GM23338 (cell line): ENCODE measurements at regions not wholly inside any gene's neighbourhood (a gene's known extent, or its start where the extent isn't known, plus 50 kb on each side); places are given as distances from the start of the nearest gene placed in this dataset.
"Not testable (repeated sequence)": the region's sequence is repeated elsewhere in the genome, so short reads cannot be mapped to it uniquely, and the experiment has no call there.

Experiments
- ATAC-seq: fragments of 200-7000 bp; cut with Tn5 transposase; 3 replicates; pipeline ENCODE4 v1.9.1; 2020
- DNase-seq: peaks from one replicate; pipeline ENCODE4 v3.0.0-alpha.2; 2015; ENCODE audit warnings: low spot score
- H2AFZ ChIP-seq: fragments of 200-600 bp; sonication (generic); 2 replicates; pipeline ENCODE4 v1.8.0; 2016; ENCODE audit warnings: antibody characterized with exemption, mild to moderate bottlenecking, moderate library complexity
- H3F3A ChIP-seq: fragments of 200-600 bp; sonication (generic); replicated peaks from 2 replicates; pipeline ENCODE4 v1.8.0; 2017; ENCODE audit warnings: antibody characterized with exemption, mixed run types, low read depth
- H3K27ac ChIP-seq: fragments of 200-600 bp; sonication (generic); 2 replicates; pipeline ENCODE4 v1.6.1; 2016; ENCODE audit warnings: low read depth
- H3K27me3 ChIP-seq: fragments of 200-600 bp; sonication (generic); 2 replicates; pipeline ENCODE4 v1.8.0; 2016; ENCODE audit warnings: mild to moderate bottlenecking, mixed run types, moderate library complexity; ENCODE audit not compliant: insufficient read depth
- H3K36me3 ChIP-seq: fragments of 200-600 bp; sonication (generic); 2 replicates; pipeline ENCODE4 v1.8.0; 2016; ENCODE audit warnings: mild to moderate bottlenecking; ENCODE audit not compliant: insufficient read depth
- H3K4me1 ChIP-seq: fragments of 200-600 bp; sonication (generic); 2 replicates; pipeline ENCODE4 v1.8.0; 2016; ENCODE audit warnings: mild to moderate bottlenecking, moderate library complexity; ENCODE audit not compliant: insufficient read depth
- H3K4me2 ChIP-seq: fragments of 200-600 bp; sonication (generic); 2 replicates; pipeline ENCODE4 v1.7.1; 2017; ENCODE audit warnings: mixed run types
- H3K4me3 ChIP-seq: fragments of 200-600 bp; sonication (generic); 2 replicates; pipeline ENCODE4 v1.6.1; 2016; ENCODE audit warnings: mixed run types
- H3K79me2 ChIP-seq: fragments of 200-600 bp; sonication (generic); replicated peaks from 2 replicates; pipeline ENCODE4 v1.8.0; 2017; ENCODE audit warnings: mild to moderate bottlenecking; ENCODE audit not compliant: insufficient read depth
- H3K9me2 ChIP-seq: fragments of 200-600 bp; sonication (generic); 2 replicates; pipeline ENCODE4 v1.8.0; 2017; ENCODE audit not compliant: insufficient read depth
- H4K20me1 ChIP-seq: fragments of 200-600 bp; sonication (generic); replicated peaks from 2 replicates; pipeline ENCODE4 v1.8.0; 2017; ENCODE audit warnings: mild to moderate bottlenecking; ENCODE audit not compliant: insufficient read depth
- H3K27ac Mint-ChIP-seq: 2 replicates; pipeline ENCODE4 v1.8.0; 2020; ENCODE audit warnings: inconsistent platforms, mild to moderate bottlenecking, moderate library complexity, mixed read lengths
- H3K27me3 Mint-ChIP-seq: 3 replicates; pipeline ENCODE4 v1.8.0; 2022; ENCODE audit warnings: low read depth, mild to moderate bottlenecking, moderate library complexity, mixed read lengths, inconsistent platforms; ENCODE audit not compliant: insufficient read depth, poor library complexity
- H3K36me3 Mint-ChIP-seq: 3 replicates; pipeline ENCODE4 v1.8.0; 2021; ENCODE audit warnings: low read depth, mild to moderate bottlenecking, inconsistent platforms, moderate library complexity, mixed read lengths
- H3K4me1 Mint-ChIP-seq: 3 replicates; pipeline ENCODE4 v1.8.0; 2020; ENCODE audit warnings: mild to moderate bottlenecking, inconsistent platforms, mixed read lengths
- H3K4me3 Mint-ChIP-seq: 3 replicates; pipeline ENCODE4 v1.8.0; 2021; ENCODE audit warnings: moderate library complexity, mild to moderate bottlenecking, inconsistent platforms, mixed read lengths
- H3K9me3 Mint-ChIP-seq: 3 replicates; pipeline ENCODE4 v1.8.0; 2020; ENCODE audit warnings: moderate library complexity, mild to moderate bottlenecking, inconsistent platforms, mixed read lengths
- CTCF ChIP-seq, 2 experiments: fragments of 200-600 bp in 1 of 2; sonication (generic) in 1 of 2; conservative IDR thresholded peaks; 2 replicates each; pipeline versions ENCODE4 v1.5.1 to v1.6.1; 2016 to 2017; ENCODE audit warnings: antibody characterized with exemption in 2 of 2, low read depth in 2 of 2, mild to moderate bottlenecking in 2 of 2, moderate library complexity in 1 of 2
- EZH2 ChIP-seq: fragments of 200-600 bp; sonication (generic); IDR thresholded peaks from one replicate; pipeline ENCODE4 v1.8.0; 2017; ENCODE audit warnings: antibody characterized with exemption, mild to moderate bottlenecking, low read depth; ENCODE audit not compliant: unreplicated experiment
- NANOG ChIP-seq: IDR thresholded peaks from 2 replicates; pipeline ENCODE4 v1.6.1; 2016; ENCODE audit warnings: antibody characterized with exemption, borderline replicate concordance
- REST ChIP-seq: IDR thresholded peaks from one replicate; pipeline ENCODE4 v1.6.1; 2018; ENCODE audit warnings: antibody characterized with exemption; ENCODE audit not compliant: unreplicated experiment
- STAT1 ChIP-seq: IDR thresholded peaks from one replicate; pipeline ENCODE4 v1.6.1; 2016; ENCODE audit warnings: antibody characterized with exemption; ENCODE audit not compliant: unreplicated experiment

GRCh38 chr6:134748484-134748883 lies 201.4 kb downstream of the ALDH8A1 start (continued):
- TF ChIP-seq EZH2 (no peak), STAT1 (no peak), CTCF (conservative IDR thresholded peaks at IDR 0.05; ENCODE audit: low read depth in 2 of 2) (no peak), REST (no peak)

- not testable (repeated sequence) for ATAC-seq, DNase-seq
Measured at GRCh38 chr6:134747197-134747596, 202.7 kb downstream of the ALDH8A1 start.

GRCh38 chr6:134746140-134746539 lies 203.8 kb downstream of the ALDH8A1 start:
- no peak overlapping the region for H3K27ac Mint-ChIP-seq
- no peaks in the 10 kb centered on the region for H3K9me3 Mint-ChIP-seq
- H3K79me2 ChIP-seq, result no peaks in the 10 kb centered on the region
- H4K20me1 ChIP-seq, result no peaks in the 10 kb centered on the region
- no peak overlapping the region for H3K4me2 ChIP-seq
- TF ChIP-seq NANOG (no peak), CTCF (conservative IDR thresholded peaks at IDR 0.05; ENCODE audit: low read depth in 2 of 2) (0 out of 4 replicates have a peak, but pooled peaks of 1 of the 2 experiments have one; percentile 11)
- H3K27me3 Mint-ChIP-seq, result peaks cover 1% of the 10 kb centered on the region
- H3K4me3 Mint-ChIP-seq, result no peak overlapping the region
- H3K36me3 Mint-ChIP-seq, result no peaks in the 10 kb centered on the region
- H3K4me3 ChIP-seq, result no peak overlapping the region
- no peak for DNase-seq
- H3K4me1 ChIP-seq, result peaks cover 5% of the 10 kb centered on the region; the same call in 1 of the 2 replicates
- H3F3A ChIP-seq, result no peaks in the 10 kb centered on the region
- H3K4me1 Mint-ChIP-seq, result peaks cover 8% of the 10 kb centered on the region; the same call in 2 of the 3 replicates
- no peak overlapping the region for H3K27ac ChIP-seq
- H3K9me2 ChIP-seq, result no peaks in the 10 kb centered on the region
- peak; percentile 53; the same call in 2 of the 3 replicates for ATAC-seq
- no peaks in the 10 kb centered on the region for H3K27me3 ChIP-seq
- H3K36me3 ChIP-seq, result no peaks in the 10 kb centered on the region
- no peak overlapping the region for H2AFZ ChIP-seq

More at GRCh38 chr6:134747197-134747596, 202.7 kb downstream of the ALDH8A1 start:
- not testable (repeated sequence) for H3K79me2 ChIP-seq, H3K9me3 Mint-ChIP-seq, H3K36me3 ChIP-seq, H3K36me3 Mint-ChIP-seq, H3K4me3 Mint-ChIP-seq, H3F3A ChIP-seq, H4K20me1 ChIP-seq, H2AFZ ChIP-seq, H3K27me3 Mint-ChIP-seq, H3K27ac ChIP-seq, H3K4me1 ChIP-seq, H3K4me1 Mint-ChIP-seq, H3K4me2 ChIP-seq, H3K4me3 ChIP-seq, H3K27me3 ChIP-seq, H3K27ac Mint-ChIP-seq, H3K9me2 ChIP-seq

- H3K27ac Mint-ChIP-seq, H3K27me3 Mint-ChIP-seq, H3K79me2 ChIP-seq, H3K4me1 Mint-ChIP-seq, H3K4me3 ChIP-seq, H4K20me1 ChIP-seq, H3K9me3 Mint-ChIP-seq, H3F3A ChIP-seq, H3K4me3 Mint-ChIP-seq, H3K9me2 ChIP-seq, H3K4me2 ChIP-seq, H3K36me3 ChIP-seq, H3K4me1 ChIP-seq, DNase-seq, H3K27me3 ChIP-seq, ATAC-seq, H3K36me3 Mint-ChIP-seq, H2AFZ ChIP-seq, H3K27ac ChIP-seq: not testable (repeated sequence)
Measured at GRCh38 chr6:134745192-134745591, 204.7 kb downstream of the ALDH8A1 start.
